Occipital lobe (tissue), 2 donors: ENCODE measurements at regions not wholly inside any gene's neighbourhood (a gene's known extent, or its start where the extent isn't known, plus 50 kb on each side); places are given as distances from the start of the nearest gene placed in this dataset. TPM values are rescaled to one million over a fixed set of nuclear protein-coding genes. Genes with fewer than 3 reads are reported as not detected.

Source experiments
- DNase-seq: peaks from one replicate; lab custom pipeline; 2025; lab: John Stamatoyannopoulos, UW
- small RNA-seq: library from RNA; depleted of rRNA; stranded (forward); fragments of <200 nt; gene quantifications from one replicate; pipeline ENCODE3, GENCODE V24; 2014

DNA sequence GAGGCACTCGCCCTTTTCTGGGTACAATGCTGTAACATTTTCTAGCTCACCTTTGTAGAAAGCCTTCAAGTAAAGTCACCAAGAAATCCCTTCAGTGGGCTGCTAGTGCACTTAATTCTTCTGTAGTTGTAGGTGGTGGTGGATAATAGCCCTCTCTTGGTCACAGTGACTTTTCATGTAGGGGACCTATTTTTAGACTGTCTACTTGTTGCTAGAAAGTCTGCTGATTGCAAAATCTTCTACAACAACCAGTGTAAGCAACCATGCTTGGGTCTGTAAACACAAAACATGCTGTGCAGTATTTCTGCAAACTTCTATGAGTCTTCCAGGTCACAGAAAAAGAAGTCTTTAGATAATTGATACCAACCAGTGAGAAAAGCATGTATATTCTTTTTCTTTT lies 55.6 kb downstream of the PBDC1 start:
- no peak for DNase-seq

DNA sequence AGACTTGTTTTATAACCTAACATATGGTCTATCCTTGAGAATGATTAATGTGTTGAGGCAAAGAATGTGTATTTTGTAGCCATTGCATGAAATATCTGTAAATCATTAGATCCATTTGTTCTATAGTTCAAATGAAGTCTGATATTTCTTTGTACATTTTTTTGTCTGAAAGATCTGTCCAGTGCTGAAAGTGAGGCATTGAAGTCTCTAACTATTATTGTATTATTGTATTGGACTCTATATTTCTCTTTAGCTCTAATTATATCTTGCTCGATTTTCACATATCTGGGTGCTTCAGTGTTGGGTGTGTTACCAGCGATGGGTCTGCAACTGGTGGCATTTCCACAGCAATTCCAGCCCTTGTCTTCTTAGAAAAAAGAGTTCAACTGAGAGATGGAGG lies 76.0 kb downstream of the PBDC1 start:
- DNase-seq: no peak

DNA sequence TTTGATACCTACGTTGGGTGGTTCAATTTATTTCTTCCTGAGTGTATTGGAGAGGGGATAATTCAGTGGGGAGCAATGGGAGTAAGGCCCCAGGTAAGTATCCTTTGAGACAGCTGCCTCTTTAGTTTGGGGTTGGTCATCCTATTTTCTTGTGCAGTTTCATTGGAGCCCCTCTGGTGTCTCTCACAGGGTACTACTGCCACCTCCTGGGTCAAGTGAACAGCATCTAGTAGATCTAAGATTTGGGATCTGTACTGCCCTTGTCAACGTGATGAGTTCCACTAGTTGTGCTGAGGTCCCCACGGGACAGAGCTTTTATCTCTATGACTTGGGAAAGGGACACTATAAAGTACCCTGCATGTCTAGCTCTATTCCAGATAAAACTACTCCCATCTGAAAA lies 80.6 kb downstream of the PBDC1 start:
- no peak for DNase-seq

DNA sequence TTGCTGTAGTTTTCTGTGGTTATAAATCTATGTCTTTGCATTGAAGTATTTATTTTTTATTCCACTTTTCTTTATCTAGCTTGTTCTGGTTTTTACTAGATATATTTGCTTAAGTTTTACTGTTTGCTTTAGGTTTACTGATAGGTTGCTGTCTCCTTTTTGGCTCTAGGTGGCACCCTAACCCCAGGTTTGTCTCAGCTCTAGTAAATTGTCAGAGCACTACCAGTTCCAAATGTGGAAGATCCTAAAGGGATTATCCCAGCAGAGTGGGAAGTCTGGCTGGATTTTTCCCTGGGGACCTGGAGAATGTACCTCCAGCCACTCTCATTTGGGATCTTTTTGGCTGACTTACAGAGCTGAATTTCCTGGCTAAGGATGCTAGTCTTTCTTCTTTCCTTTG lies 106.1 kb downstream of the PBDC1 start:
- peak; percentile 3 for DNase-seq

Small RNA genes lying in the stretch of these regions (small RNA-seq; reads per million reads assigned to genes)
- gene RNU6-867P: not detected
